ENCODE measurements at regions not wholly inside any gene's neighbourhood (a gene's known extent, or its start where the extent isn't known, plus 50 kb on each side); places are given as distances from the start of the nearest gene placed in this dataset.

GRCh38 chr16:66263973-66264310, 102.5 kb upstream of the CDH5 start:
- H3K27me3 Mint-ChIP-seq (ENCODE audit: low read depth, unreplicated experiment) = peaks cover 37% of the 10 kb centered on the region
- peaks cover 1% of the 10 kb centered on the region for H3K36me3 Mint-ChIP-seq (ENCODE audit: low read depth, unreplicated experiment)
- H3K9me3 Mint-ChIP-seq (ENCODE audit: unreplicated experiment) = peaks cover 3% of the 10 kb centered on the region
- peaks cover 31% of the 10 kb centered on the region for H3K4me1 ChIP-seq (ENCODE audit: insufficient read depth, low read length)
- H3K4me3 ChIP-seq (ENCODE audit: insufficient read depth, low read depth, low read length) = no peak overlapping the region
- no peak overlapping the region for H3K4me2 ChIP-seq (ENCODE audit: low read length)
- H4K20me1 ChIP-seq (ENCODE audit: insufficient read depth, low read length) = no peaks in the 10 kb centered on the region
- no peaks in the 10 kb centered on the region for H3K27me3 ChIP-seq (ENCODE audit: insufficient read depth, low read length)
- no peak overlapping the region for H2AFZ ChIP-seq (ENCODE audit: low read depth, low read length)
- H3K4me3 Mint-ChIP-seq (ENCODE audit: unreplicated experiment) = no peak overlapping the region
- no peak for TF ChIP-seq EZH2 (IDR thresholded peaks at IDR 0.05; ENCODE audit: insufficient read depth, low read length)
- TF ChIP-seq CTCF (IDR thresholded peaks at IDR 0.05; ENCODE audit: insufficient read depth, low read depth, low read length) = no peak
- H3K9me3 ChIP-seq (ENCODE audit: insufficient read depth, low read depth, low read length) = no peaks in the 10 kb centered on the region
- no peaks in the 10 kb centered on the region for H3K36me3 ChIP-seq (ENCODE audit: insufficient read depth, low read length)
- H3K27ac ChIP-seq (ENCODE audit: low read depth, low read length) = no peak overlapping the region
- peaks cover 15% of the 10 kb centered on the region for H3K4me1 Mint-ChIP-seq (ENCODE audit: low read depth, unreplicated experiment)
- H3K9ac ChIP-seq (ENCODE audit: low read length) = no peak overlapping the region
- H3K79me2 ChIP-seq (ENCODE audit: insufficient read depth, low read length) = no peaks in the 10 kb centered on the region
- no peak for DNase-seq (ENCODE audit: low read depth)
- no peak for FAIRE-seq
- no peak overlapping the region for H3K27ac Mint-ChIP-seq (ENCODE audit: unreplicated experiment)

- no peak overlapping the region for H3K4me3 Mint-ChIP-seq (ENCODE audit: unreplicated experiment)
- H3K4me2 ChIP-seq (ENCODE audit: low read length) = no peak overlapping the region
- no peaks in the 10 kb centered on the region for H3K36me3 ChIP-seq (ENCODE audit: insufficient read depth, low read length)
- H3K4me1 ChIP-seq (ENCODE audit: insufficient read depth, low read length) = peaks cover 31% of the 10 kb centered on the region
- DNase-seq (ENCODE audit: low read depth) (no peak), FAIRE-seq (no peak)
- peaks cover 40% of the 10 kb centered on the region for H3K27me3 Mint-ChIP-seq (ENCODE audit: low read depth, unreplicated experiment)
- no peaks in the 10 kb centered on the region for H3K9me3 ChIP-seq (ENCODE audit: insufficient read depth, low read depth, low read length)
- H2AFZ ChIP-seq (ENCODE audit: low read depth, low read length) = no peak overlapping the region
- H3K27ac ChIP-seq (ENCODE audit: low read depth, low read length) = no peak overlapping the region
- H3K27ac Mint-ChIP-seq (ENCODE audit: unreplicated experiment) = no peak overlapping the region
- TF ChIP-seq CTCF (IDR thresholded peaks at IDR 0.05; ENCODE audit: insufficient read depth, low read depth, low read length) (no peak), EZH2 (IDR thresholded peaks at IDR 0.05; ENCODE audit: insufficient read depth, low read length) (no peak)
- H3K27me3 ChIP-seq (ENCODE audit: insufficient read depth, low read length) = no peaks in the 10 kb centered on the region
- H4K20me1 ChIP-seq (ENCODE audit: insufficient read depth, low read length) = no peaks in the 10 kb centered on the region
- H3K36me3 Mint-ChIP-seq (ENCODE audit: low read depth, unreplicated experiment) = peaks cover 1% of the 10 kb centered on the region
- H3K9ac ChIP-seq (ENCODE audit: low read length) = no peak overlapping the region
- H3K9me3 Mint-ChIP-seq (ENCODE audit: unreplicated experiment) = peaks cover 3% of the 10 kb centered on the region
- H3K4me3 ChIP-seq (ENCODE audit: insufficient read depth, low read depth, low read length) = no peak overlapping the region
- peaks cover 15% of the 10 kb centered on the region for H3K4me1 Mint-ChIP-seq (ENCODE audit: low read depth, unreplicated experiment)
- H3K79me2 ChIP-seq (ENCODE audit: insufficient read depth, low read length) = no peaks in the 10 kb centered on the region
Observed at GRCh38 chr16:66263168-66263972, 103.1 kb upstream of the CDH5 start.
